Liver (tissue), 8 donors: ENCODE measurements at regions not wholly inside any gene's neighbourhood (a gene's known extent, or its start where the extent isn't known, plus 50 kb on each side); places are given as distances from the start of the nearest gene placed in this dataset.

ENCODE experiments used
- DNase-seq: peaks from one replicate; pipeline ENCODE4 v3.0.0-alpha.2; 2017; ENCODE audit warnings: low spot score
- H3K27ac ChIP-seq, 2 donors: one replicate each; pipeline ENCODE4 v1.7.0; 2013; ENCODE audit warnings: inconsistent platforms in 2 of 2, low read length in 2 of 2, control low read depth in 1 of 2, low read depth in 1 of 2, mild to moderate bottlenecking in 1 of 2
- H3K27me3 ChIP-seq, 4 donors: one replicate each; pipeline versions ENCODE4 v1.6.1 to v1.7.0; 2013; ENCODE audit warnings: low read length in 3 of 4, inconsistent platforms in 1 of 4, mild to moderate bottlenecking in 1 of 4, moderate library complexity in 1 of 4; ENCODE audit not compliant: control insufficient read depth in 4 of 4, insufficient read depth in 4 of 4
- H3K36me3 ChIP-seq, 4 donors: one replicate each; pipeline versions ENCODE4 v1.6.1 to v1.7.0; 2013; ENCODE audit warnings: low read length in 3 of 4, mild to moderate bottlenecking in 3 of 4, low read depth in 1 of 4, moderate library complexity in 1 of 4; ENCODE audit not compliant: control insufficient read depth in 4 of 4, insufficient read depth in 3 of 4
- H3K4me1 ChIP-seq, 4 donors: one replicate each; pipeline versions ENCODE4 v1.6.1 to v1.7.0; 2013; ENCODE audit warnings: low read length in 3 of 4, mild to moderate bottlenecking in 3 of 4, moderate library complexity in 1 of 4; ENCODE audit not compliant: control insufficient read depth in 4 of 4, insufficient read depth in 4 of 4
- H3K4me3 ChIP-seq, 3 donors: one replicate each; pipeline versions ENCODE4 v1.6.1 to v1.7.0; 2013; ENCODE audit warnings: low read length in 3 of 3, control low read depth in 1 of 3, low read depth in 1 of 3, mild to moderate bottlenecking in 1 of 3
- H3K9ac ChIP-seq, 2 donors: one replicate each; pipeline ENCODE4 v1.7.0; 2013; ENCODE audit warnings: low read length in 2 of 2, mild to moderate bottlenecking in 2 of 2, moderate library complexity in 2 of 2, control low read depth in 1 of 2, low read depth in 1 of 2
- H3K9me3 ChIP-seq, 4 donors: one replicate each; pipeline versions ENCODE4 v1.6.1 to v1.7.0; 2013; ENCODE audit warnings: low read length in 3 of 4; ENCODE audit not compliant: control insufficient read depth in 4 of 4
- ATF3 ChIP-seq: IDR thresholded peaks from 2 replicates; pipeline ENCODE4 v1.6.1; 2016; ENCODE audit warnings: antibody characterized with exemption
- CTCF ChIP-seq: fragments of 150-350 bp; IDR thresholded peaks from 2 replicates; pipeline ENCODE4 v1.5.1; 2017; ENCODE audit warnings: improper control_type of control experiment, low read depth, low read length; ENCODE audit not compliant: missing input control
- EGR1 ChIP-seq, 2 donors: IDR thresholded peaks; 2 replicates each; pipeline ENCODE4 v1.6.1; 2016 to 2018; ENCODE audit warnings: antibody characterized with exemption in 2 of 2, low read depth in 2 of 2
- FOXA1 ChIP-seq: IDR thresholded peaks from 2 replicates; pipeline ENCODE4 v1.6.1; 2016; ENCODE audit warnings: antibody characterized with exemption
- FOXA2 ChIP-seq: IDR thresholded peaks from 2 replicates; pipeline ENCODE4 v1.6.1; 2016; ENCODE audit warnings: antibody characterized with exemption
- GABPA ChIP-seq, 2 donors: IDR thresholded peaks in 1 of 2; conservative IDR thresholded peaks in 1 of 2; 2 replicates each; pipeline ENCODE4 v1.6.1; 2016; ENCODE audit warnings: antibody characterized with exemption in 2 of 2, mild to moderate bottlenecking in 1 of 2, moderate library complexity in 1 of 2
- HNF4A ChIP-seq, 2 donors: conservative IDR thresholded peaks; 2 replicates each; pipeline ENCODE4 v1.6.1; 2016; ENCODE audit warnings: antibody characterized with exemption in 2 of 2, mild to moderate bottlenecking in 2 of 2
- HNF4G ChIP-seq: IDR thresholded peaks from 2 replicates; pipeline ENCODE4 v1.6.1; 2016; ENCODE audit warnings: antibody characterized with exemption
- JUND ChIP-seq, 2 donors: IDR thresholded peaks; 2 replicates each; pipeline ENCODE4 v1.6.1; 2016; ENCODE audit warnings: antibody characterized with exemption in 2 of 2
- MAX ChIP-seq: IDR thresholded peaks from 2 replicates; pipeline ENCODE4 v1.6.1; 2016; ENCODE audit warnings: antibody characterized with exemption
- NR2F2 ChIP-seq: IDR thresholded peaks from 2 replicates; pipeline ENCODE4 v1.6.1; 2016; ENCODE audit warnings: antibody characterized with exemption
- RAD21 ChIP-seq, 2 donors: IDR thresholded peaks; 2 replicates each; pipeline ENCODE4 v1.6.1; 2016; ENCODE audit warnings: antibody characterized with exemption in 2 of 2, mild to moderate bottlenecking in 2 of 2
- REST ChIP-seq: IDR thresholded peaks from 2 replicates; pipeline ENCODE4 v1.6.1; 2016; ENCODE audit warnings: antibody characterized with exemption, mild to moderate bottlenecking
- RXRA ChIP-seq, 2 donors: IDR thresholded peaks; 2 replicates each; pipeline ENCODE4 v1.6.1; 2017 to 2018; ENCODE audit warnings: antibody characterized with exemption in 2 of 2, mild to moderate bottlenecking in 1 of 2
- SP1 ChIP-seq: IDR thresholded peaks from 2 replicates; pipeline ENCODE4 v1.6.1; 2018; ENCODE audit warnings: antibody characterized with exemption, mild to moderate bottlenecking
- TAF1 ChIP-seq: conservative IDR thresholded peaks from 2 replicates; pipeline ENCODE4 v1.6.1; 2016; ENCODE audit warnings: antibody characterized with exemption, mild to moderate bottlenecking
- YY1 ChIP-seq: IDR thresholded peaks from 2 replicates; pipeline ENCODE4 v1.6.1; 2016; ENCODE audit warnings: antibody characterized with exemption, mild to moderate bottlenecking
- ZBTB33 ChIP-seq: IDR thresholded peaks from 2 replicates; pipeline ENCODE4 v1.6.1; 2016; ENCODE audit warnings: antibody characterized with exemption
- WGBS: extraction: QIAGEN DNeasy Blood & Tissue Kit; methylation state at CpG from one replicate; pipeline ENCODE4 v1.1.7; 2013; 5-methylcytosine and 5-hydroxymethylcytosine counted together
- donor health status: healthy.
- donor health status: healthy.
- donor health status: healthy.
- donor health status: healthy.
- donor health status: healthy.

- DNase-seq, result no peak
- Histone ChIP-seq H3K9ac (no peak overlapping the region), H3K9me3 (peaks cover 0 to 7% (median 2%) of the 10 kb centered on the region in 4 donors), H3K4me3 (no peak overlapping the region), H3K27ac (no peak overlapping the region), H3K27me3 (peaks cover 0 to 7% (median 1%) of the 10 kb centered on the region in 4 donors), H3K36me3 (no peaks in the 10 kb centered on the region), H3K4me1 (no peaks in the 10 kb centered on the region)
- TF ChIP-seq EGR1 (IDR thresholded peaks at IDR 0.05; ENCODE audit: low read depth in 2 of 2) (no peak), NR2F2 (no peak), SP1 (no peak), RAD21 (IDR thresholded peaks at IDR 0.05) (no peak), YY1 (no peak), RXRA (IDR thresholded peaks at IDR 0.05) (no peak), JUND (IDR thresholded peaks at IDR 0.05) (no peak), MAX (no peak), HNF4G (no peak), TAF1 (no peak), ZBTB33 (no peak), CTCF (no peak), HNF4A (conservative IDR thresholded peaks at IDR 0.05) (no peak), FOXA2 (no peak), ATF3 (no peak)
- WGBS, result 76% methylated on average over 12 of the region's 12 CpGs
Observed at GRCh38 chr16:66236301-66236700, 130.2 kb upstream of the CDH5 start.

GRCh38 chr16:66231452-66232160, 134.9 kb upstream of the CDH5 start:
- H3K4me1 ChIP-seq, result no peaks in the 10 kb centered on the region
- H3K27me3 ChIP-seq, result peaks cover 0 to 11% (median 0%) of the 10 kb centered on the region in 4 donors
- no peak overlapping the region for H3K27ac ChIP-seq
- H3K9ac ChIP-seq, result no peak overlapping the region
- H3K9me3 ChIP-seq, result no peaks in the 10 kb centered on the region
- H3K36me3 ChIP-seq, result no peaks in the 10 kb centered on the region
- DNase-seq, result no peak
- WGBS, result 58% methylated on average over 9 of the region's 9 CpGs
- no peak overlapping the region for H3K4me3 ChIP-seq
- TF ChIP-seq CTCF, result no peak
- no peak for TF ChIP-seq HNF4G
- TF ChIP-seq TAF1, result no peak
- TF ChIP-seq SP1, result no peak
- no peak for TF ChIP-seq REST
- TF ChIP-seq RAD21 (IDR thresholded peaks at IDR 0.05), result no peak
- no peak for TF ChIP-seq RXRA (IDR thresholded peaks at IDR 0.05)
- no peak for TF ChIP-seq FOXA2
- no peak for TF ChIP-seq HNF4A (conservative IDR thresholded peaks at IDR 0.05)
- no peak for TF ChIP-seq ATF3
- TF ChIP-seq FOXA1, result no peak
- no peak for TF ChIP-seq GABPA (IDR thresholded peaks at IDR 0.05 in 1 of 2, conservative IDR thresholded peaks at IDR 0.05 in 1 of 2)
- TF ChIP-seq ZBTB33, result no peak
- TF ChIP-seq EGR1 (IDR thresholded peaks at IDR 0.05; ENCODE audit: low read depth in 2 of 2), result no peak
- TF ChIP-seq YY1, result no peak
